ENCODE measurements at regions not wholly inside any gene's neighbourhood (a gene's known extent, or its start where the extent isn't known, plus 50 kb on each side); places are given as distances from the start of the nearest gene placed in this dataset.
A peak's percentile ranks its signal among the peaks of the same experiment; 100 is the strongest.

DNA sequence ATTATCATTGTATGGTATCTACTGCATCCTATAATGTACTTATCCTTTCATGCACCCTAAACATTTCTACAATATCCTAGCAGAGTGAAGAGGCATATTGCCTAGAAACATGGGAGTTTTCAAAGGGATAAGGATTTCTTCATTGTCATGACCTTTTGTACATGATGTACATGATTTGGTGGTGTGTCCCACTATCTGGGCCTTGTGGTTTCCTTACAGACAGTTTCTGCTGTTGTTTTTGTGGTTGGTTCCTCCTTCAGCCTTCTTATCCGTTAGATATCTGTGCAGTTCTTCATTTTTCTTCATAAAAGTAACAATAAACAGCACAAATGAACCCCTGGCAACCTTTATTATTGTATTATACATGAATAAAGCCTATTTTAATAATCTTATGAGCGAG, 70.4 kb upstream of the BACH1 start:
- DNase-seq, result no peak

DNA sequence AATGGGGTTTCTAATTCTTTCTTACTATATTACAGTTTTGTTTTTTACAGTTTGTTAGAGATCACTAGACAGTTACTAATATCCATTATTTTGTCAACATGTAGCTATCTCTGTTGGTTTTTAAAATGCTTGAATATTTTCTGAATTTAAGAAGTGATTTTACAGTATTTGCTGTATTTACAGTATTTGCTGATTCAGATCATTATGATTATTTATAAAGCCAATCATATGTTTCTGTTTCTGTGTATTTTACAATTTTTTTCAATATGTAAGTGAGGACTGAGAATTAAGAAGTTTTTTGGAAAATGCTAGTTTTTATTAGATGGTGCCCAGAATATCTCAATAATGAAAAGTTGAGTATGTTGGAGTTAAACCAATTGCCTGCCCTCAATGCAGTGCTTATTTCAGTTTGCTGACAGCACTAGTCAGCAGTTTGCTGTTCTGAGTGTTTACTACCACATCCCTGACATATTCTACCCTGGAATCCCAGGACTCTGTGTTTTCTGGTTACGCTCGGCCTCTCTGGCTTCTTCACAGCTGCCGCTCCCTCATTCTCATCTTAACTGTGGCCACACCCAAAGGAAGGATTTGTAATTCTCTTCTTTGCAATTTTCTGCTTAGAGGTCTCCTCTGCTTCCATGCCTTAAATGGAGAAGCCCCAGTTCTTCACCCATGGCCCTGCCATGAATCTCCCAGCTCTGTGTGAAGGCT, 68.0 kb upstream of the BACH1 start:
- no peak for DNase-seq

DNA sequence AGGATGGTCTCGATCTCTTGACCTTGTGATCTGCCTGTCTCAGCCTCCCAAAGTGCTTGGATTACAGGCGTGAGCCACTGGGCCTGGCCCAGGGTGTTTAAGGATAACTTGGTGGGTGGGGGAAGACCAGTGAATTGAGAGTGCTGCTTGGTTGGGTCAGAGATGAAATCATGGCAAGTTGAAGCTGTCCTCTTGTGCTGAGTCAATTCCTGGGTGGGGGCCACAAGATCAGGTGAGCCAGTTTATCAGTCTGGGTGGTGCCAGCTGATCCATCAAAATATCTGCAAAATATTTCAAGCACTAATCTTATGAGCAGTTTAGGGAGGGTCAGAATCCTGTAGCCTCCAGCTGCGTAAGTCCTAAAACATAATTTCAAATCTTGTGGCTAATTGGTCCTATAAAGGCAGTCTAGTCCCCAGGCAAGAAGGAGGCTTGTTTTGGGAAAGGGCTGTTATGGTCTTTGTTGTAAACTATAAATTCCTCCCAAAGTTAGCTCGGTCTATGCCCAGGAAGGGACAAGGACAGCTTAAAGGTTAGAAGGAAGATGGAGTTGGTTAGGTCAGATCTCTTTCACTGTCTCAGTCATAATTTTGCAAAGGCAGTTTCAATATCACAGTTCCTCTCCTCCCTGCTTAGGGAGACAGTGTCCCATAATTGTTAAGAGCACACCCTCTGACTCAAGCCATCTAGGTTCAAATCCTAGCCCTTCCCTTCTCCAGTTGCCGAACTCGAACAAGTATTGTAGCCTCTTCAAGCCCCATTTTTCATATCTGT, 66.8 kb upstream of the BACH1 start:
- no peak for DNase-seq

DNA sequence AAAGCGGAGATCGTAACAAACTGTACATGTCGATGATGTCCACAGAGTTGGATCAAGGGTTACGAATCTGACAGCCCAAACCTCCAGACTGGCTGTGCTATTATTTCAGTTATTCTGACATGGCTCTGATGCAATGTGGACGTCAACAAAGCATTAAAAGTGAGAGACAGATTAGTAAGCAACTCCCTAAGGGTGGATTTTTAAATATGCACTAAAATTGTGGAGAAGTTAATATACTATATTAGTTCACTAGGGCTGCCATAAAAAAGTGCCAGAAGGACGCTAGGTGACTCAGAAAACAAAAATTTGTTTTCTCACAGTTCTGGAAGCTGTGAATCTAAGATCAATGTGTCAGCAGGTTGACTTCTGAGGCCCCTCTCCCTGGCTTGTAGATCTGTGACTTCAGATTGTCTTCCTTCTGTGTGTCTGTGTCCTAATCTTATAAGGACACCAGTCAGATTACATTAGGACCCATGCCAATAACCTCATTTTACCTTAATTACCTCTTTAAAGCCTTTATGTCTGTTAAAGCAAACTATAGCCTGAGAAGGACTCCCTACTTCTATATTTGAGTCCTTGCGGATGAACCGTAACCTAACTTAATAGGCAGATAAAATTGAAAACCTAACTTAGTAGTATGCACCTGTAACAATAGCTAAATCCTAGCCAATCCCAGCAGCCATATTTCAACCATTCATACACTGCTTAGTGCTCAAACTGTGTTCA, 66.0 kb upstream of the BACH1 start:
- DNase-seq, result no peak

DNA sequence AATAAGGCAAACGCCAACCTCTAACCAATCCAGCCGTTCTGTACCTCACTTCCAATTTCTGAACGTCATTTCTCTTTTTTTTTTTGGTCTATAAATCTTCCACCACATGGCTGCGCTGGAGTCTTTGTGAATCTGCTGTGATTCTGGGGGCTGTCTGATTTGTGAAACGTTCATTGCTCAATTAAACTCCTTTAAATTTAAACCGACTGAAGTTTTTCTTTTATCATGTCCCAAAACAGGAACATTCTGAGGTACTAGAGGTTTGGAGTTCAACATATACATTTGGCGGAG, 65.5 kb upstream of the BACH1 start:
- no peak for DNase-seq

DNA sequence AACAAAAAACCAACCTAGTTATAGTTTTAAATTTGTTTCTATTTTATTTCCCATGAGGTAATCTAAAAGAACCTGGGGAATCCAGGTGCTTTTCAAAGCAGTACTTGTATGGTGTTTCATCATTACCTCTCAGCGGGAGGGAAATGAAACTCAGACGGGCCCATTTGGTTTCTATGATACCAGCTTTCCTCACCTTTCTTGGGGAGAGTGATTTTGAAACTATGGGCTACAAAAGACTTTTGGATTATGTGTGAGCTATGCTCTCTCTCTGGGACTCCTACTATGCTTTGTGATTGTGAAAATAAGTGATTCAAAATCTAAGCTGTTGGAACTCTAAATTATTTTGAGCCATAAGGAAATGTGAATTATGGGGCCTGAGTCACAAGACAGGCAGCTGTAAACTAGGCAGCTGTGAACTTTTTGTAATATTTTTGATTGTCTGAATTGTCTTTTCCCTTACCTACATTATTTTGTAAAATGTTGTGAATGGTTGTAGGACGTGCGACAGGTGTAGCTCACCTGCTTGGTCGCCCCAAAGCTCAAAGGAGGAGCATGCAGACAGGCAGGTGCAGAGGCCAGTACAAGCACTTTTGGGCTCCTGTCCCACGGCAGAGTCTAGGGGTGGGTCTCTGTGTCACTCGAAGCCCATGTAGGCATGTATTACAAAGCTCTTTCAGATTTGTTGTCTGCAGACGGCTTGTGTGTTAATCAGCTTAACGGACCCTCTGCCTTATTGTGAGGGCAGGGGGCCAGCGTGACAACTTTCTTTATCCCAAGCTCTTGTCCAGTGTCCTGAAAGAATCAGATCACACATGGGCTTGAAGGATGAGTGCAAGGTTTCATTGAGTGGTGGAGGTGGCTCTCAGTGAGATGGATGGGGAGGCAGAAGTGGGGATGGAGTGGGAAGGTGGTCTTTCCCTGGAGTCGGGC, 64.8 kb upstream of the BACH1 start:
- DNase-seq, result peak; percentile 36

DNA sequence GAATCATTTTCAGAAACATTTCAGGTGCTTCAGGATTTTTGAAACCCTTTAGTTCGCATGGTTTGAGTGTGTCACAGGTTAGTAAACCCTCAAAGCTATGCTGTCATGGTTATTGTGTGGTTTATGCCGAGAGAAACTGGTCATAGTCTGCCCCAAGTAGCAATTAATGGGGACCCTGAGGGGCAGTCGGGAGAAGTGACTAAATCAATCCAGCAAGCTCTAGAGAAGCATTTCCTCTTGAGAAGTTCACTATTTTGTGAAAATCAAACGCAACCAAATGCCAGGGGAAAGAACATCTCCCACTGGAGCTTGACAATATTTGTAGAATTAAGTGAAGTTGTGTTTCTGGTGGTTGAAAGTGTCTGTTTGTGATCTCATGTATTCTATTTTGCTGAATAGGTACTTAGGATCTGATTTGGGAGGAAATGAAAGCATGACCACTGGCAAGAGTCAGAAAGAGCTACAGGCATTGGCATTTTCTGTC, 63.0 kb upstream of the BACH1 start:
- no peak for DNase-seq

DNA sequence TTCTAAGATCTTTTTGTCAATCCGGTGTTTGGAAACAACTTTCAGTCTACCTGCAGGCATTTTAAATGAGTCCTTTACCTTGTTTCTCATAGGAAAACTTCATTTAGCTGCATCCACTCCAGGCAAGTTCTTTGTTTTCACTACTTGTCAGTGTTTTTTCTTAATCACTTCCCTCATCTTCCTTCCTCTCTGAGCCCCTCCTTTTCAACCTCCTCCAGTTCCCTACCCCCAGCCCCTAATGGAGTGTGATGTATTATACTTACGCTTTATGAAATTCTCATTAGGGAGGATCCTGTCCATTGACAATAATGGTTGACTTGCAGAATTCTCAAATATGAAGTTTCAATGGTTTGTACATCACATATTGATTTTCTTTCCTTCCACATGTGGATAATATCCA, 62.5 kb upstream of the BACH1 start:
- no peak for DNase-seq

DNA sequence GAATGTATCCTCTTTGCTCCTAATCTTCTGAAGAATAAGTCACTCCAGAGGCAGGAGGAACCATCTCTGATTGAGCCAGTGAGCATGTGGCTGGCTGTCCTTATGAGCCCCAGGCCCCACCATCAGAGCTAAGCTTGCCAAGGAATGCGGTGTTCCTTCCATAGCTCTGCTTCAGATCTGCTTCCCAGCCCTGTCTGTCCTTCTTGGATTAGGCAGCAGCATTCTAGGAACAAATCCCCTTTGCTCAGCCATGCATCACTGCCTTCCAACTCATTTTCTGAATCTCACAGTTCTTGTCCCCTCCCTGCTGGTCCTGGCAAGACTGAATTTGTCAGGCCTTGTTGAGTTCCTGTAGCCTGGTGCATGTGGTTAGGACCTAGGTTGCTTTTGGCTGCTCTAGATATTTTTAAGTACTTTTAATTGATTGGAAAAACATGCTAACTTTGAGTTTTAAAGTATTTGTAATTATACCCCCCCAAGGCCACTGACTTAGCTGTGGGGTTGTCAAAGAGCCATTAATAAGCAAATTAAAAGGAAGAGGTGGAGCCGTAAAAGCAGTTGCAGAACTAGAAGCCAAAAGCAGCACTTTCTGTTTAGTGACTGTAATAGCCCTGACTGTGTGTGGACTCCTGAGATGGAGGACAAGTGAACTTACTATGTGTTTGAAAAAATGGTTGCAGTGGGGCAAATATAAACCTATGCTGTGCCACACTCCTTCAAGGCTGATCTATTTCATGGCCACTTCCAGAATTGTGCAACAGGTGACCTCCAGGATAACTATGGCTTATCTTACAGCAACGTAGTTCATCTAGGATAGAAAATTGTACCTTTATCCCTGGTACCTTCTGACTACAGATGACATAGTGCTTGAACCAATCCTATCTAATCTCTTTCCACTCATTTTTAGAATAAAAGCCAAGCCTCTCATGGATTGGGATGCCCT, 61.3 kb upstream of the BACH1 start:
- DNase-seq, result no peak

DNA sequence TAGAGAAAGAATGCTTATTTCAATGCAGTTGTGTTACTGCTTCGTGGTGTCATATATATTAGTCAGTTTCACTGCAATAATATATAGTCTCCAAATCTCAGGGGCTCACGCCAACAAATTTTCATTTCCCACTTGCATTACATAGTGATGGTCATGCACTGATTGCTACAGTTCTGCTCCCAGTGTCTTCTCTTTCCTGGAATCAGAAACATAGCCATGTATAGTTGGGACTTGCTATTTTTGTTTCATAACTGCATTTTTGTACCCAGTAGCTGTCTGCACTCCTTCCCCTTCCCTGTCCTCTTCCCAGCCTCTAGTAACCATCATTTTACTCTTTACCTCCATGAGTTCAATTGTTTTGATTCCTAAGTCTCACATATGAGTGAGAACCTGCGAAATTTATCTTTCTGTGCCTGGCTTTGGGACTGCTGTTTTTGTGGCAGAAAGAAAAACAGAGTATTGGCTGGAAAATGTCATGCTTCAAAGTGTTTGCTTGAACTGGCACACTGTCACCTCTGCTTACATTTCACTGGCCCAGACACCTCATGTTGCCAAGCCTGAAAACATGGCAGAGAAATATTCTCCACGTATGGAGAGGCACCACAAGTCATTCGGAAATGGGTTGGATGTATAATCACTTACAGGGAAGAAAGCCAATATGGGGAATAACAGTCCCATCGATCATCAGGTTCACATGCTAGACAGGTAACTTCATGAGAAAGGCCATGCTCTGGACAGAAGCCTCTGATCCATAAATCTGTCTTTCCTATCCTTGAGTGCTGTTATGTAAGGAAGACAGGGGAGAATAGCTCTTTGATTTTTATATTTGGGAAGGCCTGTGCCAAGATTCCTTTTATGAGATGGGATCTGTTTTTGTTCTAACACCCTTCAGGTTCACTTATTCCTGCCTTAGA, 60.4 kb upstream of the BACH1 start:
- DNase-seq, result no peak

DNA sequence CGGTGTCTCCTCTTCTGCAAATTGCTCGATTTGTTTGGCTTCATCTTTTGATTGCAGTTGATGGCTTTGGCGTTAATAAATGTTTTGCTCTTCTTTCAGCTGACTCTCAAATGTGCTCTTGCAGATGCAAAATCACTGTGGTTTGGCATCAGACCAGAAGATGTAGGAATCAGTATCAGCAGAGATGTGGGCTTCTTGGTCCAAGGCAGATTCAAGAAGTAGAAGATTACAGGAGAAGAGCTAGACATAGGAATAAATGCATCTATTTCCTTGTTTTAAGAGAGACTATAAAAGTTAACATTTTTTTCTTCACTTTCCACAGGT, 59.8 kb upstream of the BACH1 start:
- no peak for DNase-seq

DNA sequence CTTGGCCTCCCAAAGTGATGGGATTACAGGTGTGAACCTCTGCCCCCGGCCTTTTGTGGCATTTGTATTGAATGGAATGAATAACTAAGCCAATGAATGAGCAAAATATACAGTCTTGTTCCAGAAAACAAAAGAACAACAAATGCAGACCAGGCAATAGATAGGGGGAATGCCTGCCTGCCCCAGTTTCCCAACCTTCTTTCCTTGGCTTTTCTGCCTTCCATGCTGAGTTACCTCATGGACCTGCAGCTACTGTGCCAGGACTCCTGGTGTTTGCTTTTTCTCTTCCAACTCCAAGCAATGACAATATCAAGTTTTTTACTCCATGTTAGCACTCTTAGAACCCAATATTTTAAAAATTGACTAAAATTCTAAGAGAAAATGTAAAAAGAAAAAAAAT, 58.6 kb upstream of the BACH1 start:
- no peak for DNase-seq

DNA sequence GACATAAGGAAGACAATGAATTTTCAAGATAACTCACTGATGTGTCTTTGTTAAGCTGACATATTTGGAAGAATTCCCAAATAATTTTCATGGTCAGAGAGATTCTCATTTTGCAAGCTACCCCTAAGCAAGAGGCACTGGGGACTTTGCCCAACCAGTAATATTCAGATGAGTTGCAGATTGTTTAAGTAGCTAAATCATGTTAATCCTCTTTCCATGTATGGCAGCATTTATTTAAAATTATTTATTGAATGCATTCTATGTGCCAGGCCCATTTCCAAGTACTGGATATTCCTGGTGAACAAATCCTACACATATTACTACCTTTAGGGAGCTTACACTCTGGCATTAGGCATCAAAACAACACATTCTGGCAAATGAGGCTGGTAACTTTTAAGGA, 56.5 kb upstream of the BACH1 start:
- DNase-seq, result no peak

DNA sequence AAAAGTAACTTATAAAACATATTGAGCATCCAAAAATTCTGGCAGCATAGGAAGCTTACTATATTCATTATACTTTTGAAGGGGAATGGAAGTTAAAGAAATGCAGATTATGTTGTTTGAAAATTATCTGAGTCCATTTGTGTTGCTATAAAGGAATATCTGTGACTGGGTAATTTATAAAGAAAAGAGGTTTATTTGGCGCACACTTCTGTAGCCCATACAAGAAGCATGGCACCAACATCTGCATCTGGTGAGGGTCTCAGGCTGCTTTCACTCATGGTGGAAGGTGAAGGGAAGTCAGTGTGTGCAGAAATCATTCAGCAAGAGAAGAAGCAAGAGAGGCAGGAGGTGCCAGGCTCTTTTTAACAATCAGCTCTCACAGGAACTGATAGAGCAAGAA, 55.5 kb upstream of the BACH1 start:
- DNase-seq, result no peak

DNA sequence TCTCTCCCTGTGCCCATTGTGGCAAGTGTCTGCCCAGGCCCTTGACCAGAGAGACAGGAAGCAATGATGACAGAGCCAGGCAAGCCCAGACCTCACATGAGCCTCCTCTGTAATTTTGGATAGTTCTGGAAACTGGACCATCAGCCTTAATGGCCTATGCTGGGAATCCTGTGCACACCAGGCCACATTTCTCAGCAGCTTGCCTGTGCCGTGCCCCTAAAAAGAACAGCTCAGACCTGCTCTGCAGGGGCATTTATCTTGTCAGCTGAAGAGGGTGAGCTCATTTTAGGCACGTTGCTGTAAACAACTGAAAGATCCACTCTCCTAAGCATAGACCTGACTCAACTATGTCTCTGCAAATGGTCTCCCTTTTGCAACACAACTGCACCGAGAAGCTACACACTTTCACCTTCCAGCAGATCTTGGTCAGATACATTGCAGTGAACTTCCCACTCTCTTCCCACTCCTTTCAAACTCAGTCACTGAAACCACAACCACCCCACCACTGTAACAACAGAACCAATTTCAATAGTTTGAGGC, 53.5 kb upstream of the BACH1 start:
- peak; percentile 44 for DNase-seq

DNA sequence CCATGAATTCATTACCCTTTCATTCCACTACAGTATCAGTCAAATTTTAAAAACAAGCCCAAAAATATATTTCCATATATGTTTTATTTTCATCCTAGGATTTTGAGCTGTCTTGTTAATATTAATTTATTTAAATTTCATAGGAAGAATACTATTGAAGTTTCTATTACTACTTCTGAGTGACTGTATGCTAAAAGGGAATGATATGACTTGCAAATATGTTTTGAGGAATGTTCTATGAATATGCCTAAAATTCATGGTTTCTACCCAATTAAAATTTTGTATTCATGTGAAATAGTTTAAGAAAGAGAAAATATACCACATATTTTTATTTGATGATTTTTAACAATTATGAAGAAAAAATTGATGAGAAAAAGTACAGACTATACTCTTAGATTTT, 52.9 kb upstream of the BACH1 start:
- no peak for DNase-seq

DNA sequence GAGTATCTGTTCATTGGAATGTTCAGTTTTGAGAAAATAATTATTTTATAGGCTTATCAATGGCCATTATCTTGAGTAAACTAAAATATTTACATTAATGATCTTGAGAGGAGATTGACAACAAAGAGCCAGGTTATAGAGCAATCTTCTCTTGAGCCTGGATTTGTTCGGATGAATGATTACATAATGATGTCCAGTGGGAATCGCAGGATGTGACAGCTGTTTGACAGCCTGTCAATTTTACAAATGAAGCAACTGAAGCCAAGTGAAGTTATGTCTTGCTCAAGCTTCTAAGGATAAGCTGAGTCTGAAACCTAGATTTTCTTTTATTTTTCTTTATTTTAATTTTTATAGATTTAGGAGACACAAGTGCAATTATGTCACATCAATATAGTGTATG, 52.1 kb upstream of the BACH1 start:
- no peak for DNase-seq

DNA sequence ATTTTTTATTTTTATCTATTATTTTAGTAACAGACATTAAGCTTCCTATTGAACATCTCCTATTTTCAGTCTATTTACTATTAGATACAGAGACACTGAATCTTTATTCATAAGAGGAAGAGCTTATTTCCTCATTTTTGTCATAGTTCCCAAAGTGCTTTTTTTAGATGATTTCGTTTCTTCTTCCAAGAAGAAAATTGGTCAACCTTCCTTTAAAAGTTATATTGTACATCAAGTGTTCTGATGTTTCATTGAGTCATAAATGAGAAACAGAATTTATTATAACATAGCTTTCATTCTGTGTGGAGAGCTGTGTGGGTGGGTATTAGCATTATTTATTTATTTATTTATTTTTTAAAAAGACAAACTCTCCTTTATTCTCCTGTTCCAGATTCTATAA, 50.6 kb upstream of the BACH1 start:
- no peak for DNase-seq
